ENCODE measurements at regions not wholly inside any gene's neighbourhood (a gene's known extent, or its start where the extent isn't known, plus 50 kb on each side); places are given as distances from the start of the nearest gene placed in this dataset.

GRCh38 chr10:89966211-89966610, 264.8 kb downstream of the KIF20B start:
- Histone ChIP-seq H2AFZ (ENCODE audit: low read length) (no peak overlapping the region), H3K4me1 (ENCODE audit: low read length) (no peaks in the 10 kb centered on the region), H3K27me3 (replicated peaks; ENCODE audit: insufficient read depth, low read length) (no peaks in the 10 kb centered on the region), H4K20me1 (ENCODE audit: insufficient read depth, low read length) (no peaks in the 10 kb centered on the region), H3K9me2 (replicated peaks; ENCODE audit: insufficient read depth, low read length) (no peaks in the 10 kb centered on the region), H3K4me3 (ENCODE audit: low read length) (no peak overlapping the region), H3K9ac (ENCODE audit: low read length) (no peak overlapping the region), H3K4me2 (ENCODE audit: low read depth, low read length) (no peak overlapping the region), H3K36me3 (replicated peaks; ENCODE audit: insufficient read depth, low read length) (no peaks in the 10 kb centered on the region), H3F3A (ENCODE audit: insufficient read depth, low read length) (no peaks in the 10 kb centered on the region), H3K79me2 (ENCODE audit: low read length) (no peaks in the 10 kb centered on the region), H3K27ac (ENCODE audit: low read length) (no peak overlapping the region), H3K9me3 (replicated peaks; ENCODE audit: insufficient read depth, low read length) (no peaks in the 10 kb centered on the region)
- DNase-seq = no peak
- TF ChIP-seq, protein P1, sequence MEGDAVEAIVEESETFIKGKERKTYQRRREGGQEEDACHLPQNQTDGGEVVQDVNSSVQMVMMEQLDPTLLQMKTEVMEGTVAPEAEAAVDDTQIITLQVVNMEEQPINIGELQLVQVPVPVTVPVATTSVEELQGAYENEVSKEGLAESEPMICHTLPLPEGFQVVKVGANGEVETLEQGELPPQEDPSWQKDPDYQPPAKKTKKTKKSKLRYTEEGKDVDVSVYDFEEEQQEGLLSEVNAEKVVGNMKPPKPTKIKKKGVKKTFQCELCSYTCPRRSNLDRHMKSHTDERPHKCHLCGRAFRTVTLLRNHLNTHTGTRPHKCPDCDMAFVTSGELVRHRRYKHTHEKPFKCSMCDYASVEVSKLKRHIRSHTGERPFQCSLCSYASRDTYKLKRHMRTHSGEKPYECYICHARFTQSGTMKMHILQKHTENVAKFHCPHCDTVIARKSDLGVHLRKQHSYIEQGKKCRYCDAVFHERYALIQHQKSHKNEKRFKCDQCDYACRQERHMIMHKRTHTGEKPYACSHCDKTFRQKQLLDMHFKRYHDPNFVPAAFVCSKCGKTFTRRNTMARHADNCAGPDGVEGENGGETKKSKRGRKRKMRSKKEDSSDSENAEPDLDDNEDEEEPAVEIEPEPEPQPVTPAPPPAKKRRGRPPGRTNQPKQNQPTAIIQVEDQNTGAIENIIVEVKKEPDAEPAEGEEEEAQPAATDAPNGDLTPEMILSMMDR (IDR thresholded peaks at IDR 0.05; ENCODE audit: low read length) = no peak
- TF ChIP-seq EZH2 (optimal IDR thresholded peaks at IDR 0.05; ENCODE audit: low read depth, low read length) (no peak), EZH2phosphoT487 (IDR thresholded peaks at IDR 0.05; ENCODE audit: low read length) (no peak)

GRCh38 chr10:89973326-89973725, 271.9 kb downstream of the KIF20B start:
- no peak overlapping the region for H3K4me3 ChIP-seq (ENCODE audit: low read length)
- H3K9me2 ChIP-seq (replicated peaks; ENCODE audit: insufficient read depth, low read length) = no peaks in the 10 kb centered on the region
- no peaks in the 10 kb centered on the region for H3K36me3 ChIP-seq (replicated peaks; ENCODE audit: insufficient read depth, low read length)
- H3K4me1 ChIP-seq (ENCODE audit: low read length) = no peaks in the 10 kb centered on the region
- no peak overlapping the region for H3K27ac ChIP-seq (ENCODE audit: low read length)
- no peak overlapping the region for H2AFZ ChIP-seq (ENCODE audit: low read length)
- H4K20me1 ChIP-seq (ENCODE audit: insufficient read depth, low read length) = no peaks in the 10 kb centered on the region
- no peaks in the 10 kb centered on the region for H3K27me3 ChIP-seq (replicated peaks; ENCODE audit: insufficient read depth, low read length)
- no peak overlapping the region for H3K4me2 ChIP-seq (ENCODE audit: low read depth, low read length)
- H3K9me3 ChIP-seq (replicated peaks; ENCODE audit: insufficient read depth, low read length) = no peaks in the 10 kb centered on the region
- H3F3A ChIP-seq (ENCODE audit: insufficient read depth, low read length) = no peaks in the 10 kb centered on the region
- TF ChIP-seq, protein P1 (IDR thresholded peaks at IDR 0.05; ENCODE audit: low read length) = no peak
- no peak for TF ChIP-seq EZH2 (optimal IDR thresholded peaks at IDR 0.05; ENCODE audit: low read depth, low read length)
- no peak for TF ChIP-seq EZH2phosphoT487 (IDR thresholded peaks at IDR 0.05; ENCODE audit: low read length)
- H3K79me2 ChIP-seq (ENCODE audit: low read length) = no peaks in the 10 kb centered on the region
- no peak for DNase-seq
- H3K9ac ChIP-seq (ENCODE audit: low read length) = no peak overlapping the region

DNA sequence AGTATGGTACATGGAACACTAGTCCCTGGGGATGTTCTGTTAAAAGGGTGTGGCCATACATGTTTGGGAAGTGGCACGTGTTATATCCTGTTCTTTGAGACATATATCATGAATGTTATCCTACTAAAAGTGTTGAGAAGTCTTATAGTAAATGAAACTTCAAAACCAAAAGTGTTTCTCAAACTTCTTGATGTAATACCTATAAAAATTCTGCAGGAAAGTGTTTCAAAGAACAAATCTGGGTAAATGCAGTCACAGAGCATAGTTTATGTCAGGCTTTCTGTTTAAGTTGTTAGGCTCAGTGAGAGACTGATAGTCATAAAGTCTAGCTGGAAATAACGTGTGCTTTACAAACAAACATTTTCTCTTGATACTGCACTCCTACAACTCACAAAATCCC, 273.7 kb downstream of the KIF20B start:
- Histone ChIP-seq H3K36me3 (replicated peaks; ENCODE audit: insufficient read depth, low read length) (no peaks in the 10 kb centered on the region), H3K9ac (ENCODE audit: low read length) (no peak overlapping the region), H3K4me1 (ENCODE audit: low read length) (no peaks in the 10 kb centered on the region), H3K79me2 (ENCODE audit: low read length) (no peaks in the 10 kb centered on the region), H3F3A (ENCODE audit: insufficient read depth, low read length) (no peaks in the 10 kb centered on the region), H3K27ac (ENCODE audit: low read length) (no peak overlapping the region), H3K4me3 (ENCODE audit: low read length) (no peak overlapping the region), H2AFZ (ENCODE audit: low read length) (no peak overlapping the region), H4K20me1 (ENCODE audit: insufficient read depth, low read length) (no peaks in the 10 kb centered on the region), H3K9me2 (replicated peaks; ENCODE audit: insufficient read depth, low read length) (no peaks in the 10 kb centered on the region), H3K4me2 (ENCODE audit: low read depth, low read length) (no peak overlapping the region), H3K27me3 (replicated peaks; ENCODE audit: insufficient read depth, low read length) (no peaks in the 10 kb centered on the region), H3K9me3 (replicated peaks; ENCODE audit: insufficient read depth, low read length) (no peaks in the 10 kb centered on the region)
- DNase-seq = no peak
- TF ChIP-seq EZH2phosphoT487 (IDR thresholded peaks at IDR 0.05; ENCODE audit: low read length) (no peak), EZH2 (optimal IDR thresholded peaks at IDR 0.05; ENCODE audit: low read depth, low read length) (no peak)
- TF ChIP-seq, protein P1 (IDR thresholded peaks at IDR 0.05; ENCODE audit: low read length) = no peak

All from MM.1S (cell line).